ENCODE measurements at regions not wholly inside any gene's neighbourhood (a gene's known extent, or its start where the extent isn't known, plus 50 kb on each side); places are given as distances from the start of the nearest gene placed in this dataset.

- Histone ChIP-seq H3K9ac (ENCODE audit: extremely low read depth, insufficient read length, low read length) (no peak overlapping the region), H3K4me2 (ENCODE audit: insufficient read depth, insufficient read length, low read length) (no peak overlapping the region), H3K27ac (ENCODE audit: insufficient read length, low read depth, low read length) (no peak overlapping the region), H3K23me2 (ENCODE audit: insufficient read length, low read depth, low read length, poor library complexity, severe bottlenecking) (no peaks in the 10 kb centered on the region), H4K91ac (ENCODE audit: insufficient read length, low read depth, low read length) (no peak overlapping the region), H3K56ac (ENCODE audit: insufficient read length, low read depth, low read length) (no peak overlapping the region), H2BK12ac (ENCODE audit: insufficient read length, low read depth, low read length) (no peak overlapping the region), H3K14ac (ENCODE audit: insufficient read depth, low read length) (no peak overlapping the region), H2BK20ac (ENCODE audit: low read depth, low read length, poor library complexity, severe bottlenecking) (no peak overlapping the region), H4K5ac (ENCODE audit: insufficient read length, low read depth, low read length) (no peak overlapping the region), H3K4ac (ENCODE audit: low read depth, low read length) (no peak overlapping the region), H2BK120ac (ENCODE audit: low read depth, low read length, poor library complexity, severe bottlenecking) (no peak overlapping the region), H3K27me3 (ENCODE audit: insufficient read depth, low read length) (peaks cover 29% of the 10 kb centered on the region; the same call in 1 of the 2 replicates), H2BK15ac (ENCODE audit: low read depth, low read length) (no peak overlapping the region), H3K23ac (ENCODE audit: insufficient read length, low read depth, low read length) (no peak overlapping the region), H3K79me2 (ENCODE audit: insufficient read depth, low read length) (no peaks in the 10 kb centered on the region), H4K20me1 (ENCODE audit: control insufficient read depth, insufficient read depth, insufficient read length) (no peaks in the 10 kb centered on the region), H3K9me3 (ENCODE audit: control insufficient read depth, low read depth, low read length) (no peaks in the 10 kb centered on the region), H3K4me1 (ENCODE audit: insufficient read depth, low read length) (no peaks in the 10 kb centered on the region), H3K18ac (ENCODE audit: insufficient read length, low read depth, low read length) (no peak overlapping the region), H4K8ac (replicated peaks; ENCODE audit: insufficient read length, low read depth, low read length) (no peak overlapping the region), H2BK5ac (ENCODE audit: insufficient read length, low read length) (no peak overlapping the region), H3K79me1 (ENCODE audit: insufficient read depth, low read depth, low read length, poor library complexity, severe bottlenecking) (no peaks in the 10 kb centered on the region), H3T11ph (ENCODE audit: low read length) (no peak overlapping the region), H2AFZ (ENCODE audit: low read length) (no peak overlapping the region), H2AK5ac (ENCODE audit: insufficient read length, low read length) (no peak overlapping the region)
- Mint-ChIP-seq H3K9me3 (no peaks in the 10 kb centered on the region), H3K27me3 (ENCODE audit: low read depth) (peaks cover 99% of the 10 kb centered on the region), H3K4me1 (no peaks in the 10 kb centered on the region), H3K4me3 (no peak overlapping the region), H3K36me3 (ENCODE audit: insufficient read depth in 1 of 3, low read depth in 3 of 3) (no peaks in the 10 kb centered on the region), H3K27ac (no peak overlapping the region)
- no peak for DNase-seq
- no peak for TF ChIP-seq CTCF (conservative IDR thresholded peaks at IDR 0.05)
- no CpG with 5 or more reads among the region's 5 CpGs for WGBS (ENCODE audit: extremely low coverage, insufficient read length, low lambda C conversion rate)
These were observed 59.3 kb downstream of the GGTLC2 start for GRCh38 chr22:22703715-22704114.
